ENCODE measurements at regions not wholly inside any gene's neighbourhood (a gene's known extent, or its start where the extent isn't known, plus 50 kb on each side); places are given as distances from the start of the nearest gene placed in this dataset.

DNA sequence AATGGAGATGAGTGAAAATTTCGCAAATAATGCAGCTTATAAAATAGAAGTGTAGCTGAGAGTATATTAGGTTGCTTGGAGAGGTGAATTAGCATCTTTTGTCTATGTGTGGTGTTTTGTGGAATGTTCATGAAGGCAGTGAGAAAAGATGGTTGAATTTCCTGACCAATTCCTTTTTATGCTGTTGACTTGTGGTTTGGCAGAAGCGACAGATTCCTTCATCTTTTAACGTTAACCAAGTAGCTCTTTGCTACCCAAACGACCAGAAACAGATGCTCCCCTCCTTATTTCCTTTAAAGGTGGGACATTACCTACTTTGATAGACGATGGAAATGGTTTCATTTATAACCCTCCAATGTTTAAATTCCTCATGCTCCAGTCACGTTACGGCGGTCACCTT lies 390.5 kb downstream of the QKI start:
- H3K27me3 ChIP-seq (ENCODE audit: insufficient read depth, low read length, poor library complexity, severe bottlenecking), result no peaks in the 10 kb centered on the region
- TF ChIP-seq EZH2phosphoT487 (IDR thresholded peaks at IDR 0.05; ENCODE audit: borderline replicate concordance), result no peak
- TF ChIP-seq, protein P1, sequence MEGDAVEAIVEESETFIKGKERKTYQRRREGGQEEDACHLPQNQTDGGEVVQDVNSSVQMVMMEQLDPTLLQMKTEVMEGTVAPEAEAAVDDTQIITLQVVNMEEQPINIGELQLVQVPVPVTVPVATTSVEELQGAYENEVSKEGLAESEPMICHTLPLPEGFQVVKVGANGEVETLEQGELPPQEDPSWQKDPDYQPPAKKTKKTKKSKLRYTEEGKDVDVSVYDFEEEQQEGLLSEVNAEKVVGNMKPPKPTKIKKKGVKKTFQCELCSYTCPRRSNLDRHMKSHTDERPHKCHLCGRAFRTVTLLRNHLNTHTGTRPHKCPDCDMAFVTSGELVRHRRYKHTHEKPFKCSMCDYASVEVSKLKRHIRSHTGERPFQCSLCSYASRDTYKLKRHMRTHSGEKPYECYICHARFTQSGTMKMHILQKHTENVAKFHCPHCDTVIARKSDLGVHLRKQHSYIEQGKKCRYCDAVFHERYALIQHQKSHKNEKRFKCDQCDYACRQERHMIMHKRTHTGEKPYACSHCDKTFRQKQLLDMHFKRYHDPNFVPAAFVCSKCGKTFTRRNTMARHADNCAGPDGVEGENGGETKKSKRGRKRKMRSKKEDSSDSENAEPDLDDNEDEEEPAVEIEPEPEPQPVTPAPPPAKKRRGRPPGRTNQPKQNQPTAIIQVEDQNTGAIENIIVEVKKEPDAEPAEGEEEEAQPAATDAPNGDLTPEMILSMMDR (conservative IDR thresholded peaks at IDR 0.05; ENCODE audit: low read length), result no peak
- no peak overlapping the region for H2AFZ ChIP-seq (ENCODE audit: low read length)

DNA sequence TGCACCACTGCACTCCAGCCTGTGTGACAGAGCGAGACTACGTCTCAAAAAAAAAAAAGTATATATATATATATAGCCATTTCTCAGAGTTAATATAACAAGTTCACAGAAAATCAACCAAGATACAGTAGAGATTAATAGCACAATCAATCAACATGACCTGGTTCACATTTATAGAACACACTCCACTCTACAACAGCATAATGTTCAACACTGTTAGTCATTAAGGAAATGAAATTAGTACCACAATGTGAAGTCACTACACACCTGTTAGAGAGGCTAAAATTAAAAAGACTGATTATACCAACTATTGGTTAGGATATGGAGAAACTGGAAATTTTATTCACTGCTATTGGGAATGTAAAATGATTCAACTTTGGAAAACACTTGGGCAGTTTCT lies 387.7 kb downstream of the QKI start:
- Histone ChIP-seq H3K4me2 (ENCODE audit: low read depth, low read length, poor library complexity, severe bottlenecking) (no peak overlapping the region), H3K9ac (ENCODE audit: low read depth, low read length, poor library complexity, severe bottlenecking) (no peak overlapping the region), H3K9me2 (replicated peaks; ENCODE audit: low read depth, low read length) (no peaks in the 10 kb centered on the region; the same call in 1 of the 2 replicates), H3F3A (ENCODE audit: low read depth) (no peaks in the 10 kb centered on the region), H4K20me1 (ENCODE audit: insufficient read depth, low read length, poor library complexity, severe bottlenecking) (no peaks in the 10 kb centered on the region), H2AFZ (ENCODE audit: low read length) (no peak overlapping the region), H3K36me3 (ENCODE audit: insufficient read depth, low read length) (no peaks in the 10 kb centered on the region), H3K4me1 (ENCODE audit: insufficient read depth, low read length, poor library complexity, severe bottlenecking) (no peaks in the 10 kb centered on the region), H3K79me2 (ENCODE audit: insufficient read depth, low read length) (no peaks in the 10 kb centered on the region), H3K9me3 (ENCODE audit: insufficient read depth, low read depth, low read length) (no peaks in the 10 kb centered on the region; the same call in 1 of the 2 replicates), H3K27me3 (ENCODE audit: insufficient read depth, low read length, poor library complexity, severe bottlenecking) (no peaks in the 10 kb centered on the region), H3K4me3 (ENCODE audit: low read length, poor library complexity, severe bottlenecking) (no peak overlapping the region)
- TF ChIP-seq, protein P1 (conservative IDR thresholded peaks at IDR 0.05; ENCODE audit: low read length), result no peak
- TF ChIP-seq EZH2phosphoT487 (IDR thresholded peaks at IDR 0.05; ENCODE audit: borderline replicate concordance), result no peak

More for the DNA sequence above, 390.5 kb downstream of the QKI start:
- Histone ChIP-seq H3K9ac (ENCODE audit: low read depth, low read length, poor library complexity, severe bottlenecking) (no peak overlapping the region), H3K9me3 (ENCODE audit: insufficient read depth, low read depth, low read length) (no peaks in the 10 kb centered on the region; the same call in 1 of the 2 replicates), H3K4me3 (ENCODE audit: low read length, poor library complexity, severe bottlenecking) (no peak overlapping the region), H3K4me2 (ENCODE audit: low read depth, low read length, poor library complexity, severe bottlenecking) (no peak overlapping the region), H3K9me2 (replicated peaks; ENCODE audit: low read depth, low read length) (no peaks in the 10 kb centered on the region), H3F3A (ENCODE audit: low read depth) (no peaks in the 10 kb centered on the region), H3K36me3 (ENCODE audit: insufficient read depth, low read length) (no peaks in the 10 kb centered on the region), H4K20me1 (ENCODE audit: insufficient read depth, low read length, poor library complexity, severe bottlenecking) (no peaks in the 10 kb centered on the region), H3K4me1 (ENCODE audit: insufficient read depth, low read length, poor library complexity, severe bottlenecking) (no peaks in the 10 kb centered on the region), H3K79me2 (ENCODE audit: insufficient read depth, low read length) (no peaks in the 10 kb centered on the region)

DNA sequence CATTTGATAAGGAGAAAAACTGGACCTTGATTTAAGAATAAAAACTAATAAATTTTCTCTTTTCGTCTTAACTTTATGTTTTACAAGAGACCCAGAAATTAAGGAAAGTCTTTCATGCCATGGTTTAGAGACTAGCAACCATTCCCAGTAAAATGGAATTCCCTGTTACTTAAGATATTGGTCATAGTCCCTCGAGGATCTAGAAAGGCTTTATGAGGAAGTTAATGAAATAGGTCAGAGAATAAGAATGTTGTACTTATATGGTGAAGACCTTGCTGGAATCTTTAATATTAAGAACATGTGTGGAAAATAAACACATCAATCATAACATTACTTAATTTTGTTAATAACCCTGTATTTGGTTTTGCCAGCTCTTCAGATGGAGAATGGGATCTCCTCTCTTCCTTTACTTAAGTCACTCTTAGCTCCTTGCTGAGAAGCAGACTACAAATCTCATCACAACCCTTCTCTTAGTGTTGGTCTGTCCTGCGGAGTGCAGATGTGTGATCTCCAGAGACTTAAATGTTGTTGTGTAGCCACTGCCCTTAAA lies 382.9 kb downstream of the QKI start:
- Histone ChIP-seq H3K27me3 (ENCODE audit: insufficient read depth, low read length, poor library complexity, severe bottlenecking) (no peaks in the 10 kb centered on the region), H3K4me3 (ENCODE audit: low read length, poor library complexity, severe bottlenecking) (no peak overlapping the region), H3K9me2 (replicated peaks; ENCODE audit: low read depth, low read length) (no peaks in the 10 kb centered on the region; the same call in 1 of the 2 replicates), H4K20me1 (ENCODE audit: insufficient read depth, low read length, poor library complexity, severe bottlenecking) (no peaks in the 10 kb centered on the region), H3K4me2 (ENCODE audit: low read depth, low read length, poor library complexity, severe bottlenecking) (no peak overlapping the region), H3K4me1 (ENCODE audit: insufficient read depth, low read length, poor library complexity, severe bottlenecking) (no peaks in the 10 kb centered on the region), H2AFZ (ENCODE audit: low read length) (no peak overlapping the region), H3K9ac (ENCODE audit: low read depth, low read length, poor library complexity, severe bottlenecking) (no peak overlapping the region), H3K9me3 (ENCODE audit: insufficient read depth, low read depth, low read length) (no peaks in the 10 kb centered on the region; the same call in 1 of the 2 replicates), H3K36me3 (ENCODE audit: insufficient read depth, low read length) (no peaks in the 10 kb centered on the region), H3K79me2 (ENCODE audit: insufficient read depth, low read length) (no peaks in the 10 kb centered on the region), H3F3A (ENCODE audit: low read depth) (no peaks in the 10 kb centered on the region)
- TF ChIP-seq EZH2phosphoT487 (IDR thresholded peaks at IDR 0.05; ENCODE audit: borderline replicate concordance), result no peak
- TF ChIP-seq, protein P1 (conservative IDR thresholded peaks at IDR 0.05; ENCODE audit: low read length), result no peak
